Panc1 (cell line): ENCODE measurements at regions not wholly inside any gene's neighbourhood (a gene's known extent, or its start where the extent isn't known, plus 50 kb on each side); places are given as distances from the start of the nearest gene placed in this dataset.

Experiments used
- POLR2AphosphoS5 ChIP-seq: IDR thresholded peaks from 2 replicates; pipeline ENCODE4 v1.6.1; 2012; ENCODE audit warnings: mild to moderate bottlenecking, low read depth, low read length, moderate library complexity
- TF ChIP-seq, protein P1 (sequence below): fragments of 450-650 bp; IDR thresholded peaks from 2 replicates; pipeline ENCODE4 v1.5.1; 2017; ENCODE audit warnings: mild to moderate bottlenecking

DNA sequence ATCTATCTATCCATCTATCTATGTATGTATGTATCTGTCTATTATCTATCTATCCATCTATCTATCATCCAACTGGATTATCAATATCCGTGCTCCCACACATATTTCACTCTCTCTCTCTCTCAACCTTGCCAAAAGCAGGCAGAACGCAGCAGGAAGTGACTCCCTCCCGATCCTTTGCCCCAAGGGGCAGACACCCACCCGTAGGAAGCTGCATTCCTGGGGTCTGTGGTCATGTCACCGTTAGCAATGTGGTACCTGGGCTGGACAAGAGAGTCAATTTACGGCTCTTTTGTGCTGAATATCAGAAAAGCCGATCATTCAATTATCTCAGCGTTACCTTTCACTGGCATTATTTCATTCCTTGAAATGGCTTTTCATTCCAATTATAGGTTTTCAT lies 119.6 kb upstream of the PPP2R3B start:
- TF ChIP-seq, protein P1, sequence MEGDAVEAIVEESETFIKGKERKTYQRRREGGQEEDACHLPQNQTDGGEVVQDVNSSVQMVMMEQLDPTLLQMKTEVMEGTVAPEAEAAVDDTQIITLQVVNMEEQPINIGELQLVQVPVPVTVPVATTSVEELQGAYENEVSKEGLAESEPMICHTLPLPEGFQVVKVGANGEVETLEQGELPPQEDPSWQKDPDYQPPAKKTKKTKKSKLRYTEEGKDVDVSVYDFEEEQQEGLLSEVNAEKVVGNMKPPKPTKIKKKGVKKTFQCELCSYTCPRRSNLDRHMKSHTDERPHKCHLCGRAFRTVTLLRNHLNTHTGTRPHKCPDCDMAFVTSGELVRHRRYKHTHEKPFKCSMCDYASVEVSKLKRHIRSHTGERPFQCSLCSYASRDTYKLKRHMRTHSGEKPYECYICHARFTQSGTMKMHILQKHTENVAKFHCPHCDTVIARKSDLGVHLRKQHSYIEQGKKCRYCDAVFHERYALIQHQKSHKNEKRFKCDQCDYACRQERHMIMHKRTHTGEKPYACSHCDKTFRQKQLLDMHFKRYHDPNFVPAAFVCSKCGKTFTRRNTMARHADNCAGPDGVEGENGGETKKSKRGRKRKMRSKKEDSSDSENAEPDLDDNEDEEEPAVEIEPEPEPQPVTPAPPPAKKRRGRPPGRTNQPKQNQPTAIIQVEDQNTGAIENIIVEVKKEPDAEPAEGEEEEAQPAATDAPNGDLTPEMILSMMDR: no peak
- no peak for TF ChIP-seq POLR2AphosphoS5
